ENCODE measurements at regions not wholly inside any gene's neighbourhood (a gene's known extent, or its start where the extent isn't known, plus 50 kb on each side); places are given as distances from the start of the nearest gene placed in this dataset.

- Histone ChIP-seq H3K27me3 (ENCODE audit: insufficient read depth, low read length) (no peaks in the 10 kb centered on the region), H3K4me1 (ENCODE audit: insufficient read depth, low read length) (peaks cover 6% of the 10 kb centered on the region; the same call in 1 of the 2 replicates), H3K4me3 (ENCODE audit: low read length) (no peak overlapping the region), H3K27ac (ENCODE audit: low read depth, low read length) (no peak overlapping the region), H3K36me3 (ENCODE audit: insufficient read depth, low read length) (no peaks in the 10 kb centered on the region), H3K9me3 (ENCODE audit: insufficient read depth, low read depth, low read length) (no peaks in the 10 kb centered on the region), H3K9ac (ENCODE audit: low read depth, low read length) (no peak overlapping the region)
- WGBS = 92% methylated on average over 12 of the region's 12 CpGs
Observed at GRCh38 chr2:128752691-128753263, 434.1 kb upstream of the HS6ST1 start.

- 82% methylated on average over 7 of the region's 7 CpGs for WGBS
- Histone ChIP-seq H3K36me3 (ENCODE audit: insufficient read depth, low read length) (no peaks in the 10 kb centered on the region), H3K27ac (ENCODE audit: low read depth, low read length) (no peak overlapping the region), H3K9ac (ENCODE audit: low read depth, low read length) (no peak overlapping the region), H3K4me3 (ENCODE audit: low read length) (no peak overlapping the region), H3K4me1 (ENCODE audit: insufficient read depth, low read length) (peaks cover 6% of the 10 kb centered on the region; the same call in 1 of the 2 replicates), H3K9me3 (ENCODE audit: insufficient read depth, low read depth, low read length) (no peaks in the 10 kb centered on the region), H3K27me3 (ENCODE audit: insufficient read depth, low read length) (no peaks in the 10 kb centered on the region)
Observed at GRCh38 chr2:128753321-128753720, 434.7 kb upstream of the HS6ST1 start.

GRCh38 chr2:128753800-128754199 lies 435.1 kb upstream of the HS6ST1 start:
- peaks cover 6% of the 10 kb centered on the region; the same call in 1 of the 2 replicates for H3K4me1 ChIP-seq (ENCODE audit: insufficient read depth, low read length)
- WGBS = 87% methylated on average over 6 of the region's 6 CpGs

GRCh38 chr2:128754246-128754724 lies 435.6 kb upstream of the HS6ST1 start:
- Histone ChIP-seq H3K4me1 (ENCODE audit: insufficient read depth, low read length) (peaks cover 6% of the 10 kb centered on the region; the same call in 1 of the 2 replicates), H3K27ac (ENCODE audit: low read depth, low read length) (no peak overlapping the region), H3K9me3 (ENCODE audit: insufficient read depth, low read depth, low read length) (no peaks in the 10 kb centered on the region), H3K4me3 (ENCODE audit: low read length) (no peak overlapping the region), H3K9ac (ENCODE audit: low read depth, low read length) (no peak overlapping the region), H3K27me3 (ENCODE audit: insufficient read depth, low read length) (no peaks in the 10 kb centered on the region), H3K36me3 (ENCODE audit: insufficient read depth, low read length) (no peaks in the 10 kb centered on the region)
- 89% methylated on average over 6 of the region's 6 CpGs for WGBS

More at GRCh38 chr2:128753800-128754199, 435.1 kb upstream of the HS6ST1 start:
- Histone ChIP-seq H3K4me3 (ENCODE audit: low read length) (no peak overlapping the region), H3K27ac (ENCODE audit: low read depth, low read length) (no peak overlapping the region), H3K9me3 (ENCODE audit: insufficient read depth, low read depth, low read length) (no peaks in the 10 kb centered on the region), H3K36me3 (ENCODE audit: insufficient read depth, low read length) (no peaks in the 10 kb centered on the region), H3K27me3 (ENCODE audit: insufficient read depth, low read length) (no peaks in the 10 kb centered on the region), H3K9ac (ENCODE audit: low read depth, low read length) (no peak overlapping the region)

- Histone ChIP-seq H3K4me1 (ENCODE audit: insufficient read depth, low read length) (peaks cover 6% of the 10 kb centered on the region; the same call in 1 of the 2 replicates), H3K9me3 (ENCODE audit: insufficient read depth, low read depth, low read length) (no peaks in the 10 kb centered on the region), H3K4me3 (ENCODE audit: low read length) (no peak overlapping the region), H3K36me3 (ENCODE audit: insufficient read depth, low read length) (no peaks in the 10 kb centered on the region), H3K27me3 (ENCODE audit: insufficient read depth, low read length) (no peaks in the 10 kb centered on the region), H3K9ac (ENCODE audit: low read depth, low read length) (no peak overlapping the region), H3K27ac (ENCODE audit: low read depth, low read length) (no peak overlapping the region)
- 84% methylated on average over 15 of the region's 15 CpGs for WGBS
Observed at GRCh38 chr2:128755695-128756364, 437.2 kb upstream of the HS6ST1 start.

- WGBS = 95% methylated on average over 2 of the region's 2 CpGs
- Histone ChIP-seq H3K27ac (ENCODE audit: low read depth, low read length) (no peak overlapping the region), H3K36me3 (ENCODE audit: insufficient read depth, low read length) (no peaks in the 10 kb centered on the region), H3K9me3 (ENCODE audit: insufficient read depth, low read depth, low read length) (no peaks in the 10 kb centered on the region), H3K27me3 (ENCODE audit: insufficient read depth, low read length) (no peaks in the 10 kb centered on the region), H3K4me1 (ENCODE audit: insufficient read depth, low read length) (peaks cover 6% of the 10 kb centered on the region; the same call in 1 of the 2 replicates), H3K4me3 (ENCODE audit: low read length) (no peak overlapping the region), H3K9ac (ENCODE audit: low read depth, low read length) (no peak overlapping the region)
Observed at GRCh38 chr2:128756365-128756717, 437.7 kb upstream of the HS6ST1 start.

GRCh38 chr2:128765811-128766210 lies 447.1 kb upstream of the HS6ST1 start:
- H3K36me3 ChIP-seq (ENCODE audit: insufficient read depth, low read length) = no peaks in the 10 kb centered on the region
- no peaks in the 10 kb centered on the region; the same call in 1 of the 2 replicates for H3K9me3 ChIP-seq (ENCODE audit: insufficient read depth, low read depth, low read length)
- no peak overlapping the region for H3K27ac ChIP-seq (ENCODE audit: low read depth, low read length)
- no peak overlapping the region for H3K9ac ChIP-seq (ENCODE audit: low read depth, low read length)
- WGBS = 70% methylated on average over 6 of the region's 6 CpGs
- no peak overlapping the region for H3K4me3 ChIP-seq (ENCODE audit: low read length)
- no peaks in the 10 kb centered on the region for H3K27me3 ChIP-seq (ENCODE audit: insufficient read depth, low read length)
- no peaks in the 10 kb centered on the region; the same call in 1 of the 2 replicates for H3K4me1 ChIP-seq (ENCODE audit: insufficient read depth, low read length)

GRCh38 chr2:128768041-128768440 lies 449.4 kb upstream of the HS6ST1 start:
- Histone ChIP-seq H3K36me3 (ENCODE audit: insufficient read depth, low read length) (no peaks in the 10 kb centered on the region), H3K9ac (ENCODE audit: low read depth, low read length) (no peak overlapping the region), H3K4me3 (ENCODE audit: low read length) (no peak overlapping the region), H3K9me3 (ENCODE audit: insufficient read depth, low read depth, low read length) (no peaks in the 10 kb centered on the region; the same call in 1 of the 2 replicates), H3K27me3 (ENCODE audit: insufficient read depth, low read length) (no peaks in the 10 kb centered on the region; the same call in 1 of the 2 replicates), H3K4me1 (ENCODE audit: insufficient read depth, low read length) (peaks cover 3% of the 10 kb centered on the region; the same call in 1 of the 2 replicates), H3K27ac (ENCODE audit: low read depth, low read length) (no peak overlapping the region)
- WGBS = 90% methylated on average over 1 of the region's 1 CpG

- no peak overlapping the region for H3K4me3 ChIP-seq (ENCODE audit: low read length)
- H3K9me3 ChIP-seq (ENCODE audit: insufficient read depth, low read depth, low read length) = no peaks in the 10 kb centered on the region
- H3K4me1 ChIP-seq (ENCODE audit: insufficient read depth, low read length) = peaks cover 3% of the 10 kb centered on the region; the same call in 1 of the 2 replicates
- H3K9ac ChIP-seq (ENCODE audit: low read depth, low read length) = no peak overlapping the region
- no peaks in the 10 kb centered on the region for H3K36me3 ChIP-seq (ENCODE audit: insufficient read depth, low read length)
- no peak overlapping the region for H3K27ac ChIP-seq (ENCODE audit: low read depth, low read length)
- 93% methylated on average over 7 of the region's 7 CpGs for WGBS
- no peaks in the 10 kb centered on the region; the same call in 1 of the 2 replicates for H3K27me3 ChIP-seq (ENCODE audit: insufficient read depth, low read length)
Observed at GRCh38 chr2:128769457-128770142, 450.9 kb upstream of the HS6ST1 start.

GRCh38 chr2:128770143-128771085 lies 451.7 kb upstream of the HS6ST1 start:
- Histone ChIP-seq H3K4me1 (ENCODE audit: insufficient read depth, low read length) (peaks cover 3% of the 10 kb centered on the region; the same call in 1 of the 2 replicates), H3K9ac (ENCODE audit: low read depth, low read length) (no peak overlapping the region), H3K27ac (ENCODE audit: low read depth, low read length) (no peak overlapping the region), H3K4me3 (ENCODE audit: low read length) (no peak overlapping the region), H3K27me3 (ENCODE audit: insufficient read depth, low read length) (no peaks in the 10 kb centered on the region; the same call in 1 of the 2 replicates), H3K36me3 (ENCODE audit: insufficient read depth, low read length) (no peaks in the 10 kb centered on the region), H3K9me3 (ENCODE audit: insufficient read depth, low read depth, low read length) (no peaks in the 10 kb centered on the region)
- WGBS = 92% methylated on average over 18 of the region's 18 CpGs
